Parathyroid adenoma (tissue), 2 donors: ENCODE measurements at regions not wholly inside any gene's neighbourhood (a gene's known extent, or its start where the extent isn't known, plus 50 kb on each side); places are given as distances from the start of the nearest gene placed in this dataset.

ENCODE experiments used
- H2AFZ ChIP-seq: fragments of 300-600 bp; sonication (generic); one replicate; pipeline ENCODE4 v1.7.0; 2017; ENCODE audit warnings: antibody characterized with exemption, mild to moderate bottlenecking
- H3K27ac ChIP-seq: fragments of 300-600 bp; sonication (generic); one replicate; pipeline ENCODE4 v1.7.0; 2017
- H3K27me3 ChIP-seq: fragments of 300-600 bp; sonication (generic); one replicate; pipeline ENCODE4 v1.7.0; 2017; ENCODE audit warnings: low read length; ENCODE audit not compliant: control insufficient read depth, insufficient read depth
- H3K36me3 ChIP-seq: fragments of 300-600 bp; sonication (generic); one replicate; pipeline ENCODE4 v1.7.0; 2017; ENCODE audit warnings: low read length; ENCODE audit not compliant: control insufficient read depth, insufficient read depth
- H3K4me1 ChIP-seq: fragments of 300-600 bp; sonication (generic); one replicate; pipeline ENCODE4 v1.7.0; 2017; ENCODE audit warnings: control low read depth
- H3K4me2 ChIP-seq: fragments of 300-600 bp; sonication (generic); one replicate; pipeline ENCODE4 v1.7.0; 2017; ENCODE audit warnings: low read length
- H3K4me3 ChIP-seq: fragments of 300-600 bp; sonication (generic); one replicate; pipeline ENCODE4 v1.7.0; 2017; ENCODE audit warnings: low read depth, low read length
- H3K79me2 ChIP-seq: fragments of 300-600 bp; sonication (generic); one replicate; pipeline ENCODE4 v1.7.0; 2017; ENCODE audit warnings: control low read depth
- H3K9ac ChIP-seq: fragments of 300-600 bp; sonication (generic); one replicate; pipeline ENCODE4 v1.7.0; 2017; ENCODE audit warnings: mild to moderate bottlenecking
- H3K9me3 ChIP-seq: fragments of 300-600 bp; sonication (generic); one replicate; pipeline ENCODE4 v1.7.0; 2017; ENCODE audit warnings: low read length; ENCODE audit not compliant: control insufficient read depth
- CTCF ChIP-seq: fragments of 300-600 bp; sonication (generic); IDR thresholded peaks from one replicate; pipeline ENCODE4 v1.7.0; 2017; ENCODE audit warnings: antibody characterized with exemption, mild to moderate bottlenecking
- donor health status: primary hyperparathyroidism.

- Histone ChIP-seq H3K4me2 (no peak overlapping the region), H3K9me3 (no peaks in the 10 kb centered on the region), H3K36me3 (no peaks in the 10 kb centered on the region), H3K4me3 (no peak overlapping the region), H3K4me1 (no peaks in the 10 kb centered on the region), H3K9ac (no peak overlapping the region), H3K79me2 (no peaks in the 10 kb centered on the region), H2AFZ (no peak overlapping the region), H3K27ac (no peak overlapping the region), H3K27me3 (no peaks in the 10 kb centered on the region)
- TF ChIP-seq CTCF, result no peak
These were observed 501.2 kb upstream of the EEF2KMT start for GRCh38 chr16:5598793-5599192.

- Histone ChIP-seq H3K4me2 (no peak overlapping the region), H3K4me1 (no peaks in the 10 kb centered on the region), H3K79me2 (no peaks in the 10 kb centered on the region), H3K9me3 (no peaks in the 10 kb centered on the region), H2AFZ (no peak overlapping the region), H3K27ac (no peak overlapping the region), H3K27me3 (no peaks in the 10 kb centered on the region), H3K4me3 (no peak overlapping the region), H3K36me3 (no peaks in the 10 kb centered on the region), H3K9ac (no peak overlapping the region)
- no peak for TF ChIP-seq CTCF
These were observed 498.3 kb upstream of the EEF2KMT start for GRCh38 chr16:5595849-5596248.

- Histone ChIP-seq H3K36me3 (no peaks in the 10 kb centered on the region), H3K27me3 (no peaks in the 10 kb centered on the region), H3K4me2 (no peak overlapping the region), H3K9ac (no peak overlapping the region), H3K9me3 (no peaks in the 10 kb centered on the region), H3K27ac (no peak overlapping the region), H3K4me1 (no peaks in the 10 kb centered on the region), H3K79me2 (no peaks in the 10 kb centered on the region), H3K4me3 (no peak overlapping the region), H2AFZ (no peak overlapping the region)
- TF ChIP-seq CTCF, result no peak
These were observed 492.8 kb upstream of the EEF2KMT start for GRCh38 chr16:5590416-5590815.

GRCh38 chr16:5589812-5590373 lies 492.3 kb upstream of the EEF2KMT start:
- Histone ChIP-seq H3K27me3 (no peaks in the 10 kb centered on the region), H3K9me3 (no peaks in the 10 kb centered on the region), H3K27ac (no peak overlapping the region), H3K9ac (no peak overlapping the region), H3K79me2 (no peaks in the 10 kb centered on the region), H3K4me1 (no peaks in the 10 kb centered on the region), H3K4me2 (no peak overlapping the region), H2AFZ (no peak overlapping the region), H3K4me3 (no peak overlapping the region), H3K36me3 (no peaks in the 10 kb centered on the region)
- TF ChIP-seq CTCF, result no peak

- H3K27me3 ChIP-seq, result no peaks in the 10 kb centered on the region
- no peak for TF ChIP-seq CTCF
- no peak overlapping the region for H3K9ac ChIP-seq
- no peaks in the 10 kb centered on the region for H3K4me1 ChIP-seq
- H3K36me3 ChIP-seq, result no peaks in the 10 kb centered on the region
- H3K27ac ChIP-seq, result no peak overlapping the region
- no peaks in the 10 kb centered on the region for H3K9me3 ChIP-seq
- no peak overlapping the region for H3K4me3 ChIP-seq
- H3K79me2 ChIP-seq, result no peaks in the 10 kb centered on the region
- H2AFZ ChIP-seq, result no peak overlapping the region
- H3K4me2 ChIP-seq, result no peak overlapping the region
These were observed 486.5 kb upstream of the EEF2KMT start for GRCh38 chr16:5584109-5584508.
